Breast epithelium (tissue), 3 donors: ENCODE measurements at regions not wholly inside any gene's neighbourhood (a gene's known extent, or its start where the extent isn't known, plus 50 kb on each side); places are given as distances from the start of the nearest gene placed in this dataset.

Source experiments
- CTCF ChIP-seq, 3 donors: fragments of 450-650 bp; IDR thresholded peaks; one replicate each; pipeline ENCODE4 v1.5.1; 2016 to 2017; ENCODE audit warnings: antibody characterized with exemption in 3 of 3, mild to moderate bottlenecking in 3 of 3, moderate library complexity in 3 of 3
- POLR2A ChIP-seq: fragments of 450-650 bp; IDR thresholded peaks from one replicate; pipeline ENCODE4 v1.6.1; 2016; ENCODE audit warnings: antibody characterized with exemption, mild to moderate bottlenecking, moderate library complexity
- POLR2AphosphoS5 ChIP-seq, 3 donors: sonication (generic); formaldehyde crosslinking; IDR thresholded peaks; one replicate each; pipeline ENCODE4 v1.6.1; 2017; ENCODE audit warnings: antibody characterized with exemption in 3 of 3

GRCh38 chr11:101765932-101766331 lies 148.9 kb upstream of the CEP126 start:
- TF ChIP-seq POLR2A (no peak), CTCF (IDR thresholded peaks at IDR 0.05) (no peak), POLR2AphosphoS5 (IDR thresholded peaks at IDR 0.05) (no peak)
